Activated naive CD4-positive, alpha-beta T cell treated with anti-CD3 and anti-CD28 coated beads for 36 hours (primary cell): ENCODE measurements at regions not wholly inside any gene's neighbourhood (a gene's known extent, or its start where the extent isn't known, plus 50 kb on each side); places are given as distances from the start of the nearest gene placed in this dataset.
"Not testable (repeated sequence)": the region's sequence is repeated elsewhere in the genome, so short reads cannot be mapped to it uniquely, and the experiment has no call there.

Experiments used
- CTCF ChIA-PET: fragments of 350-600 bp; sonication (Branson Sonifier 250); formaldehyde crosslinking; loops from one replicate; lab custom pipeline; 2021; ENCODE audit warnings: antibody characterized with exemption; lab: Charles Lee
- DNase-seq: peaks from one replicate; pipeline ENCODE4 v3.0.0-alpha.2; 2020
- H3K27ac Mint-ChIP-seq: one replicate; pipeline ENCODE4 v1.8.0; 2021; ENCODE audit warnings: mild to moderate bottlenecking, mixed read lengths
- H3K27me3 Mint-ChIP-seq: one replicate; pipeline ENCODE4 v1.8.0; 2021; ENCODE audit warnings: low read depth, mixed read lengths
- H3K36me3 Mint-ChIP-seq: one replicate; pipeline ENCODE4 v1.8.0; 2021; ENCODE audit warnings: low read depth, mixed read lengths
- H3K4me1 Mint-ChIP-seq: one replicate; pipeline ENCODE4 v1.8.0; 2021; ENCODE audit warnings: low read depth, mixed read lengths
- H3K4me3 Mint-ChIP-seq: one replicate; pipeline ENCODE4 v1.8.0; 2021; ENCODE audit warnings: mild to moderate bottlenecking, moderate library complexity, mixed read lengths
- H3K9me3 Mint-ChIP-seq: one replicate; pipeline ENCODE4 v1.8.0; 2021; ENCODE audit warnings: mixed read lengths
- intact Hi-C: fragments of 100-400 bp; cut with micrococcal nuclease; formaldehyde crosslinking; loops from one replicate; pipeline ENCODE4 v1.15.1; 2023

DNA sequence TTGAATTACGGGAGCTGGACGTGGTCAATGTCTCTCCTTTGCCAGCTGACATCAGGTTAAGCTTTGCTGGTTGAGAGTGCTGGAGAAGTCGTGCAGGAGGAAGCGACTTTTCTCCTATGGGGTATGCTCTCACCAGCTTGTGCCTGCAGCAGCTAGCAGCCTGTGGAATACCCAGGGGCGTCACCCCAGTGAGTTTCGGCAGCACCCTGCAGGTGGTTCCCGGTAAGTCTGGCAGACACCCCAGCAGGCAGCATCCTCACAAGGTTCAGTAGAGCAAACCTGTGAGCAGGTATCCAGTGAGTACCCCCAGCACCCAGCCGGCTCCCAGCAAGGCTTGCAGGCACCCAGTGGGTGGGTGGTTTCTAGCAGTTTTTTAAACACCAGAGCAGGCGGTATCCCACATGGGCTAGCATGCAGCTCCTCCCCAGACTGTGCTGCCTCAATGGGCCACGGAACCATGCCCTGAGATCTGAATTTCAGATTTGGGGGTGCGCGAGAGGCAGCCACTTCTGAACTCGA is 74.8 kb upstream of the SVIL start:
- CTCF ChIA-PET = interaction anchor here (1.4 kb wide), 1 partner anchor 17 kb away, joined by 4 read pairs; no protein-coding TSS in a partner anchor
- Mint-ChIP-seq H3K27ac (no peak overlapping the region), H3K4me1 (peaks cover 14% of the 10 kb centered on the region), H3K27me3 (no peaks in the 10 kb centered on the region), H3K4me3 (no peak overlapping the region), H3K36me3 (peaks cover 3% of the 10 kb centered on the region), H3K9me3 (peaks cover 6% of the 10 kb centered on the region)
- intact Hi-C loops = no loop called here
- no peak for DNase-seq

DNA sequence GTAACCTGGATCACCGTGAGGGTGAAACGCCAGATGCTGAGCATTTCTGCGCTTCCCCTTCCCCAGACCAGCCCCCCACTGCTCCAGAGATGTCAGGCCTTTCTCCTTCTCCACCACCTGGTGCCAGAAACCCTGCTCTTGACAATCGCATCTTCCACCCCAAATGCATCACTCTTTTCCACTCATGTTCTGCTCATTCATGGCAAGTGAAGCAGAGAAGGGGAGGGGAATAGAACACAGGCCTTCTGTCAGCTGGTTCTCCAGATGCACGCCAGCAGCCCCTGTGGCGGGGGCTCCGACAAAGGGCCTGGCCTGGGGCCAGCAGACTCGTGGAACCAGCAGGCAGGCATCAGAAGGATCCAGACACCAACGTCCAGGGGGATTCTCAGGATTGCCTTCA is 68.5 kb upstream of the SVIL start:
- H3K27ac Mint-ChIP-seq = peak overlapping the region; percentile 28
- H3K4me3 Mint-ChIP-seq = peak overlapping the region; percentile 44
- CTCF ChIA-PET = interaction anchor here (1.2 kb wide), 1 partner anchor 32 kb away, joined by 4 read pairs; no protein-coding TSS in a partner anchor
- H3K27me3 Mint-ChIP-seq = no peaks in the 10 kb centered on the region
- no peaks in the 10 kb centered on the region for H3K36me3 Mint-ChIP-seq
- intact Hi-C loops = loop anchor here (5.0 kb wide), 1 partner anchor 34 kb away; no protein-coding TSS in a partner anchor
- H3K4me1 Mint-ChIP-seq = peaks cover 40% of the 10 kb centered on the region
- DNase-seq = no peak
- peaks cover 6% of the 10 kb centered on the region for H3K9me3 Mint-ChIP-seq

- H3K4me3 Mint-ChIP-seq = peak overlapping the region; percentile 40
- no peaks in the 10 kb centered on the region for H3K36me3 Mint-ChIP-seq
- intact Hi-C loops = loop anchor here (1.0 to 5.0 kb wide), 2 partner anchors 35 to 43 kb away; no protein-coding TSS in a partner anchor
- H3K4me1 Mint-ChIP-seq = peaks cover 40% of the 10 kb centered on the region
- no peak overlapping the region for H3K27ac Mint-ChIP-seq
- H3K27me3 Mint-ChIP-seq = no peaks in the 10 kb centered on the region
- H3K9me3 Mint-ChIP-seq = peaks cover 6% of the 10 kb centered on the region
- peak; percentile 11 for DNase-seq
- CTCF ChIA-PET = interaction anchor here (0.6 to 1.3 kb wide), 4 partner anchors 12 to 45 kb away, joined by 4 to 5 read pairs (median 4); no protein-coding TSS in a partner anchor
Measured at GRCh38 chr10:29702273-29703164, 67.7 kb upstream of the SVIL start.

DNA sequence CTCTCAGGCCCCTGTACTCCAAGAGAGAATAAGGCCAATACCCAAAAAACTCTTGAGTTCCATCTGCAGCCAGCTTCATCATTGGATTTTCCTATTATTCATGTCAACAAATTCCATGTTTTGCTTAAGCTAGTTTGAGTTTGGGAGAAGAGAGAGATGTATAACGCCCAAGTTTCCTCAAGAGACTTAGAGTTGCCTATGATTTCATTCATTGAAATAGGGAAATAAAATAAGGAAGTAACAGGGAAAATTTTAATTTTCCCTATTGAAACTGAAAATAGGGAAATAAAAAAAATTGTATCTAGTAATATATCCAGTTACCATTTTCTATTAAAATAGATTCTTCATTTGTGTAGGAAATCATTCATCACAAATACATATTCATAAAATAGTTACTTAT is 66.5 kb upstream of the SVIL start:
- Mint-ChIP-seq H3K27me3 (no peaks in the 10 kb centered on the region), H3K4me3 (no peak overlapping the region), H3K36me3 (no peaks in the 10 kb centered on the region), H3K9me3 (peaks cover 3% of the 10 kb centered on the region), H3K4me1 (peaks cover 38% of the 10 kb centered on the region), H3K27ac (no peak overlapping the region)
- DNase-seq = no peak
- intact Hi-C loops = loop anchor here (5.0 kb wide), 1 partner anchor 36 kb away; no protein-coding TSS in a partner anchor
- CTCF ChIA-PET = interaction anchor here (0.7 to 1.3 kb wide), 2 partner anchors 46 to 747 kb away, joined by 3 to 5 read pairs; no protein-coding TSS in a partner anchor

DNA sequence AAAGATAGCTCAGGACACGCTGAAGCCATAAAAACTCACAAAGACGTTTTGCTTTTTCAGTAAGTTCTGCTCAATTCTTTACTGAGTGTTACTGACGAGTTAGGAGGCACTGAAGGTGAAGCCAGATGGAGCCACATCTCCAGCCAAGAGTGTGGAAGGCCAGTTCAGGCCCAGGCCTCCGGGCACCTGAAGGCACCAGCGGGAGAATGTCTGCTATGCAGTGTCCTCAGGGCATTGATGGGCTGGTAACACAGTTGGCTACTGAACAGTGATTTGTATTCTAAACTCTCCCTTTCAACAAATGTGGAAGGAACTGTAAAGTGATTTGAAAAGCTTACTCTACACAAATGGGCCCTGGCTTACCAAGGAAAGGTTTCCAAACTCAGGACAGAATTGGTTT is 64.8 kb upstream of the SVIL start:
- H3K36me3 Mint-ChIP-seq = no peaks in the 10 kb centered on the region
- DNase-seq = no peak
- H3K9me3 Mint-ChIP-seq = no peaks in the 10 kb centered on the region
- no peaks in the 10 kb centered on the region for H3K27me3 Mint-ChIP-seq
- no peak overlapping the region for H3K27ac Mint-ChIP-seq
- peaks cover 35% of the 10 kb centered on the region for H3K4me1 Mint-ChIP-seq
- CTCF ChIA-PET = interaction anchor here (0.7 kb wide), 1 partner anchor 203 kb away, joined by 3 read pairs; no protein-coding TSS in a partner anchor
- intact Hi-C loops = loop anchor here (5.0 kb wide), 1 partner anchor 38 kb away; no protein-coding TSS in a partner anchor
- H3K4me3 Mint-ChIP-seq = no peak overlapping the region

GRCh38 chr10:29698773-29699490 is 64.2 kb upstream of the SVIL start:
- Mint-ChIP-seq H3K4me3 (no peak overlapping the region), H3K4me1 (peaks cover 28% of the 10 kb centered on the region), H3K27ac (no peak overlapping the region), H3K36me3 (no peaks in the 10 kb centered on the region), H3K9me3 (no peaks in the 10 kb centered on the region), H3K27me3 (no peaks in the 10 kb centered on the region)
- intact Hi-C loops = no loop called here
- no peak for DNase-seq
- CTCF ChIA-PET = interaction anchor here (0.7 kb wide), 1 partner anchor 203 kb away, joined by 3 read pairs; no protein-coding TSS in a partner anchor

DNA sequence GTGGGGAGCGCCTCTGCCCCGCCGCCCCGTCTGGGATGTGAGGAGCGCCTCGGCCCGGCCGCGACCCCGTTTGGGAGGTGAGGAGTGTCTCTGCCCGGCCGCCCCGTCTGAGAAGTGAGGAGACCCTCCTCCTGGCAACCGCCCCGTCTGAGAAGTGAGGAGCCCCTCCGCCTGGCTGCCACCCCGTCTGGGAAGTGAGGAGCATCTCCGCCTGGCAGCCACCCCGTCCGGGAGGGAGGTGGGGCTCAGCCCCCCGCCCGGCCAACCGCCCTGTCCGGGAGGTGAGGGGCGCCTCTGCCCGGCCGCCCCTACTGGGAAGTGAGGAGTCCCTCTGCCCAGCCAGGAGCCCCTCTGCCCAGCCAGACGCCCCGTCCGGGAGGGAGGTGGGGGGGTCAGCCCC is 61.8 kb upstream of the SVIL start:
- DNase-seq, intact Hi-C loops, H3K36me3 Mint-ChIP-seq, H3K27ac Mint-ChIP-seq, H3K4me3 Mint-ChIP-seq, H3K9me3 Mint-ChIP-seq, CTCF ChIA-PET, H3K27me3 Mint-ChIP-seq: not testable (repeated sequence)
- H3K4me1 Mint-ChIP-seq = peaks cover 22% of the 10 kb centered on the region

DNA sequence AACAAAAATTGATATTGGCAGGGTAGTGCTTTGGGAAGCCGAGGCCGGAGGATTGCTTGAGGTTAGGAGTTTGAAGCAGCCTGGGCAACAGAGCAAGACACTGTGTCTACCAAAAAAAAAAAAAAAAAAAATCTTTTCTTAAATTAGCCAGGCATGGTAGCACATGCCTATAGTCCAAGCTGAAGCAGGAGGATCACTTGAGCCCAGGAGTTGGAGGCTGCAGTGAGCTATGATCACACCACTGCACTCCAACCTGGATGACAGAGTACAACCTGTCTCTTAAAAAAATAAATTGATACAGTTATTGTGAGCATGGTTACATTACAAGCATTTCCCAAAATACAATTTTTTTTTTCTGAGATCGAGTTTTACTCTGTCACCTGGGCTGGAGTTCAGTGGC is 59.4 kb upstream of the SVIL start:
- CTCF ChIA-PET = interaction anchor here (0.8 kb wide), 1 partner anchor 42 kb away, joined by 3 read pairs; no protein-coding TSS in a partner anchor
- Mint-ChIP-seq H3K27me3 (no peaks in the 10 kb centered on the region), H3K9me3 (peaks cover 1% of the 10 kb centered on the region), H3K4me3 (no peak overlapping the region), H3K27ac (no peak overlapping the region), H3K36me3 (no peaks in the 10 kb centered on the region), H3K4me1 (peaks cover 21% of the 10 kb centered on the region)
- no peak for DNase-seq
- intact Hi-C loops = no loop called here

DNA sequence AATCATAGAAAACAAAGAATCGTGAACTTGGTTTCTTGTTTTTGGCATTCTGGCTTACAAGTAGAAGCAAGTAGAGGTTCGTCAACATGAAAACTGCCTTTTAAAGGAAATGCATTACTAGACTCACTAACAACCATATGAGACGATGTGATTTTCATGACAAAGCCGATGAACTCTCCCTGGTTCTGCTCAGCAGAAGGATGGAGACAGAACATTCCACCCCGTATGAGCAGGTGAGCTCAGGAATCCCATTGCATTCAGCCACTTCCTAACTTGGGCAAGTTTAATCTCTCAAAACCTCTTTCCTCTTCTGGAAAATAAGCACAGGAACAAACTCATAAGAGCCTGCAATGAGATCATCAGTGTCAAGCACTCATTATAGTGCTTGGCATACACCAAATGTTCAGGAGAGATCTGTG is 57.4 kb upstream of the SVIL start:
- H3K27ac Mint-ChIP-seq = no peak overlapping the region
- H3K9me3 Mint-ChIP-seq = peaks cover 1% of the 10 kb centered on the region
- no peak for DNase-seq
- CTCF ChIA-PET = interaction anchor here (1.1 to 1.7 kb wide), 2 partner anchors 11 to 18 kb away, joined by 3 to 4 read pairs; no protein-coding TSS in a partner anchor
- H3K4me1 Mint-ChIP-seq = peaks cover 35% of the 10 kb centered on the region
- no peak overlapping the region for H3K4me3 Mint-ChIP-seq
- H3K27me3 Mint-ChIP-seq = no peaks in the 10 kb centered on the region
- H3K36me3 Mint-ChIP-seq = no peaks in the 10 kb centered on the region
- intact Hi-C loops = no loop called here

DNA sequence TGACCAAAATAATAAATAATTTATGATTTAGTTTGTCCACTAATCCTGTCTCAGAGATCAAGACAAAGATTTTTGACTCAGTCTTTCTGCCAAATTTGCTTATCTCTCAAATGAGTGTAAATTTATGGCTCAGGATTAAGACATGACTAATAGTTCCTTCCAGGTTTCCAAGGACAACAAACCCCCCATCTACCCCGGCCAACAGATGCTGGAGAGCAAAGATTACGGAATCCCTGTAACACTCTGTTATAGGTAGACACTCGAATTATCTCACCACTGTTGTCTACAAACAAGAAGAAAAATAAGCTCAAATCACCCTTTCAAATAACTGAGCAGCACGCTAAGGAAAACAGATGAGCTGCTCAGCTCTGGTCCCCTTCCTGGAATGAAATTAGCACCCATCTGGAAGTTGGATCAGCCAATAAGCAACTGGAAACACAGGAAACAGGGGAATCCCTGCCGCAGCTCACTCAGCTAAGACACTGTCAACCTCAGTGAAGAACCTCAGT is 56.8 kb upstream of the SVIL start:
- peaks cover 1% of the 10 kb centered on the region for H3K9me3 Mint-ChIP-seq
- peaks cover 37% of the 10 kb centered on the region for H3K4me1 Mint-ChIP-seq
- H3K4me3 Mint-ChIP-seq = no peak overlapping the region
- H3K27me3 Mint-ChIP-seq = no peaks in the 10 kb centered on the region
- CTCF ChIA-PET = interaction anchor here (1.1 kb wide), 1 partner anchor 11 kb away, joined by 3 read pairs; no protein-coding TSS in a partner anchor
- H3K36me3 Mint-ChIP-seq = no peaks in the 10 kb centered on the region
- intact Hi-C loops = no loop called here
- peak; percentile 14 for DNase-seq
- H3K27ac Mint-ChIP-seq = no peak overlapping the region

DNA sequence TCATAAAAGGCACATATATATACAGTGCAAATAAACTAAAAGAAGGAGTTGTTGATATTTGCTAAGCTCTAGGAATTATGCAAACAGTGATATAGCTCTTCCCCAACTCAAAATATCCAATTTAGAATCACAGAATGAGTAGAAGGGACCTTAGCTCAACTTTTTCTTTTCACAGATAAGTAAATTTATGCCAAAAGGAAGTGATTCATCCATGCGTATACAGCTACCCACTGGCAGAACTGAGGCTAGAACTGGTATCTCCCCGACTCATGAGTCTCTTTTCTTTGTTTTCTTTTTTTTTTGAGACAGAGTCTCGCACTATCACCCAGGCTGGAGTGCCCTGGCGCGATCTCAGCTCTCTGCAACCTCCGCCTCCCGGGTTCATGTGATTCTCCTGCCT is 54.2 kb upstream of the SVIL start:
- H3K27me3 Mint-ChIP-seq = no peaks in the 10 kb centered on the region
- H3K4me3 Mint-ChIP-seq = no peak overlapping the region
- intact Hi-C loops = loop anchor here (1.0 kb wide), 4 partner anchors 25 to 53 kb away; no protein-coding TSS in a partner anchor
- H3K27ac Mint-ChIP-seq = peak overlapping the region; percentile 30
- peak; percentile 50 for DNase-seq
- CTCF ChIA-PET = interaction anchor here (0.6 to 1.2 kb wide), 4 partner anchors 20 to 314 kb away, joined by 3 to 4 read pairs (median 3); no protein-coding TSS in a partner anchor
- peaks cover 7% of the 10 kb centered on the region for H3K9me3 Mint-ChIP-seq
- H3K36me3 Mint-ChIP-seq = peaks cover 11% of the 10 kb centered on the region
- peaks cover 39% of the 10 kb centered on the region for H3K4me1 Mint-ChIP-seq
